MM.1S (cell line): ENCODE measurements at regions not wholly inside any gene's neighbourhood (a gene's known extent, or its start where the extent isn't known, plus 50 kb on each side); places are given as distances from the start of the nearest gene placed in this dataset.

Source experiments
- DNase-seq: peaks from one replicate; pipeline ENCODE4 v3.0.0-alpha.2; 2015
- H2AFZ ChIP-seq: fragments of 300-600 bp; sonication (generic); 2 replicates; pipeline ENCODE4 v1.6.0; 2016; ENCODE audit warnings: antibody characterized with exemption, low read length
- H3F3A ChIP-seq: fragments of 300-600 bp; sonication (generic); 2 replicates; pipeline ENCODE4 v1.6.1; 2016; ENCODE audit warnings: mild to moderate bottlenecking, antibody characterized with exemption, low read length, moderate library complexity, mixed read lengths; ENCODE audit not compliant: insufficient read depth
- H3K27ac ChIP-seq: fragments of 300-600 bp; sonication (generic); 2 replicates; pipeline ENCODE4 v1.5.1; 2016; ENCODE audit warnings: mild to moderate bottlenecking, low read length
- H3K27me3 ChIP-seq: fragments of 300-600 bp; sonication (generic); replicated peaks from 2 replicates; pipeline ENCODE4 v1.6.0; 2016; ENCODE audit warnings: low read length; ENCODE audit not compliant: insufficient read depth
- H3K36me3 ChIP-seq: fragments of 300-600 bp; sonication (generic); replicated peaks from 2 replicates; pipeline ENCODE4 v1.6.1; 2016; ENCODE audit warnings: mild to moderate bottlenecking, low read length, mixed read lengths; ENCODE audit not compliant: insufficient read depth
- H3K4me1 ChIP-seq: fragments of 300-600 bp; sonication (generic); 2 replicates; pipeline ENCODE4 v1.6.1; 2016; ENCODE audit warnings: low read length, mixed read lengths
- H3K4me2 ChIP-seq: fragments of 300-600 bp; sonication (generic); 2 replicates; pipeline ENCODE4 v1.6.0; 2016; ENCODE audit warnings: low read depth, low read length
- H3K4me3 ChIP-seq: fragments of 300-600 bp; sonication (generic); 2 replicates; pipeline ENCODE4 v1.5.1; 2016; ENCODE audit warnings: low read length, mixed read lengths
- H3K79me2 ChIP-seq: fragments of 300-600 bp; sonication (generic); 2 replicates; pipeline ENCODE4 v1.6.1; 2016; ENCODE audit warnings: mixed run types, low read length, mixed read lengths
- H3K9ac ChIP-seq: fragments of 300-600 bp; sonication (generic); 2 replicates; pipeline ENCODE4 v1.6.1; 2016; ENCODE audit warnings: low read length, mixed read lengths
- H3K9me2 ChIP-seq: fragments of 300-600 bp; sonication (generic); replicated peaks from 2 replicates; pipeline ENCODE4 v1.6.1; 2016; ENCODE audit warnings: mild to moderate bottlenecking, low read length, mixed read lengths; ENCODE audit not compliant: insufficient read depth
- H3K9me3 ChIP-seq: fragments of 300-600 bp; sonication (generic); replicated peaks from 2 replicates; pipeline ENCODE4 v1.6.1; 2016; ENCODE audit warnings: mild to moderate bottlenecking, low read length, mixed read lengths; ENCODE audit not compliant: insufficient read depth
- H4K20me1 ChIP-seq: fragments of 300-600 bp; sonication (generic); 2 replicates; pipeline ENCODE4 v1.6.1; 2016; ENCODE audit warnings: mild to moderate bottlenecking, low read length, moderate library complexity, mixed read lengths; ENCODE audit not compliant: insufficient read depth
- EZH2 ChIP-seq: fragments of 300-600 bp; sonication (generic); optimal IDR thresholded peaks from 2 replicates; pipeline ENCODE3; 2017; ENCODE audit warnings: low read depth, mild to moderate bottlenecking, antibody characterized with exemption, low read length, mixed read lengths
- EZH2phosphoT487 ChIP-seq: fragments of 300-600 bp; sonication (generic); IDR thresholded peaks from 2 replicates; pipeline ENCODE4 v1.6.1; 2018; ENCODE audit warnings: antibody characterized with exemption, low read length
- TF ChIP-seq, protein P1 (sequence below): fragments of 300-600 bp; sonication (generic); IDR thresholded peaks from 2 replicates; pipeline ENCODE4 v1.5.1; 2016; ENCODE audit warnings: antibody characterized with exemption, low read length, mixed read lengths

DNA sequence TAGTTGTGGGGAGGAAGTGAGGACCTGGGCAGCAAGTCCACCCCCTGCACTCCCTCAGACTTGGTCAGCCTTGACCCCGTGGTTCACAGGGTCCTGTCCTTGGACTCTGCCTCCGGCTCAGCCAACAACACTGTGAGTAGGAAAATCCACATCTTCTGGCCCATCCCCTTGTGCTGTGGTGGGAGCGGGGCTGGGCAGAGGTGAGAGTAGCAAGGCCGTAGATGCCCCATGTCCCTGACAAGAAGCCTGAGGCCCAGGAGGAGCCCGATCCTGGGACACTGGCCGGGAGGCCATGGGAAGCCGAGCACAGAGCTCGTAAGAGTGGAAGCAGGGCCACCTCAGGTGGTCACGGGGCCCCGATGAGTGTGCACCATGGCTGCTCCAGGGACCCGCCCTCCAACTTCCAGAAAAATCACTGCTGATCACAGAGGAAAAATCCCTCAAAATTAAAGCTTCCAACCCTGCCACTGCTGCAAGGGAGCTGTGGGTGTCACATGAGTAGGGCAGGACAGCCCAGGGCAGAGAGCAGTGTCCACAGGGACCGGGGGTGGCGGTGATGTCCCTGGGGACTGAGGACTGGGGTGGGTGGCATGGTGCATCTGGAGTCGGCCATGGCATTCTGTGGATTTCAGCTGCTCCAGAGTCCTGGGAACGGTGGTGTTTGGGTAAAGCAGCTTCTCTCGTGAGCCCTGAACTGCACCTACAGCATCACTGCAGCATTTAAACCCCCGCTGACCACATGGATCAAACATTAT, 189.4 kb downstream of the DLL1 start:
- Histone ChIP-seq H3K27me3 (no peaks in the 10 kb centered on the region), H3K36me3 (no peaks in the 10 kb centered on the region), H3K9ac (no peak overlapping the region), H3K4me1 (no peaks in the 10 kb centered on the region), H3K79me2 (no peaks in the 10 kb centered on the region), H2AFZ (no peak overlapping the region), H3K27ac (no peak overlapping the region), H3K4me2 (no peak overlapping the region), H3F3A (no peaks in the 10 kb centered on the region), H3K4me3 (no peak overlapping the region), H3K9me3 (no peaks in the 10 kb centered on the region), H3K9me2 (no peaks in the 10 kb centered on the region), H4K20me1 (no peaks in the 10 kb centered on the region)
- TF ChIP-seq EZH2 = no peak
- TF ChIP-seq EZH2phosphoT487 = no peak
- TF ChIP-seq, protein P1, sequence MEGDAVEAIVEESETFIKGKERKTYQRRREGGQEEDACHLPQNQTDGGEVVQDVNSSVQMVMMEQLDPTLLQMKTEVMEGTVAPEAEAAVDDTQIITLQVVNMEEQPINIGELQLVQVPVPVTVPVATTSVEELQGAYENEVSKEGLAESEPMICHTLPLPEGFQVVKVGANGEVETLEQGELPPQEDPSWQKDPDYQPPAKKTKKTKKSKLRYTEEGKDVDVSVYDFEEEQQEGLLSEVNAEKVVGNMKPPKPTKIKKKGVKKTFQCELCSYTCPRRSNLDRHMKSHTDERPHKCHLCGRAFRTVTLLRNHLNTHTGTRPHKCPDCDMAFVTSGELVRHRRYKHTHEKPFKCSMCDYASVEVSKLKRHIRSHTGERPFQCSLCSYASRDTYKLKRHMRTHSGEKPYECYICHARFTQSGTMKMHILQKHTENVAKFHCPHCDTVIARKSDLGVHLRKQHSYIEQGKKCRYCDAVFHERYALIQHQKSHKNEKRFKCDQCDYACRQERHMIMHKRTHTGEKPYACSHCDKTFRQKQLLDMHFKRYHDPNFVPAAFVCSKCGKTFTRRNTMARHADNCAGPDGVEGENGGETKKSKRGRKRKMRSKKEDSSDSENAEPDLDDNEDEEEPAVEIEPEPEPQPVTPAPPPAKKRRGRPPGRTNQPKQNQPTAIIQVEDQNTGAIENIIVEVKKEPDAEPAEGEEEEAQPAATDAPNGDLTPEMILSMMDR = no peak
- no peak for DNase-seq

GRCh38 chr6:170100046-170100445, 190.8 kb downstream of the DLL1 start:
- DNase-seq = no peak
- Histone ChIP-seq H3F3A (no peaks in the 10 kb centered on the region), H2AFZ (no peak overlapping the region), H3K79me2 (no peaks in the 10 kb centered on the region), H3K9ac (no peak overlapping the region), H3K27ac (no peak overlapping the region), H3K4me3 (no peak overlapping the region), H3K4me2 (no peak overlapping the region), H4K20me1 (no peaks in the 10 kb centered on the region), H3K27me3 (no peaks in the 10 kb centered on the region; the same call in 1 of the 2 replicates), H3K9me2 (no peaks in the 10 kb centered on the region), H3K36me3 (no peaks in the 10 kb centered on the region), H3K9me3 (no peaks in the 10 kb centered on the region), H3K4me1 (no peaks in the 10 kb centered on the region)
- TF ChIP-seq EZH2phosphoT487 (no peak), EZH2 (no peak)
- TF ChIP-seq, protein P1 = no peak

GRCh38 chr6:170099387-170099786, 191.5 kb downstream of the DLL1 start:
- H3K27ac ChIP-seq = no peak overlapping the region

More at GRCh38 chr6:170099387-170099786, 191.5 kb downstream of the DLL1 start:
- no peak overlapping the region for H3K9ac ChIP-seq
- H3K4me1 ChIP-seq = no peaks in the 10 kb centered on the region
- no peaks in the 10 kb centered on the region for H3K9me2 ChIP-seq
- no peaks in the 10 kb centered on the region for H3K9me3 ChIP-seq
- TF ChIP-seq, protein P1 = no peak
- no peak for TF ChIP-seq EZH2phosphoT487
- TF ChIP-seq EZH2 = no peak
- DNase-seq = no peak
- no peak overlapping the region for H2AFZ ChIP-seq
- H3K36me3 ChIP-seq = no peaks in the 10 kb centered on the region
- no peaks in the 10 kb centered on the region for H3K79me2 ChIP-seq
- no peaks in the 10 kb centered on the region for H3F3A ChIP-seq
- H3K4me3 ChIP-seq = no peak overlapping the region
- no peaks in the 10 kb centered on the region for H4K20me1 ChIP-seq
- no peak overlapping the region for H3K4me2 ChIP-seq
- H3K27me3 ChIP-seq = no peaks in the 10 kb centered on the region; the same call in 1 of the 2 replicates
